ENCODE measurements at regions not wholly inside any gene's neighbourhood (a gene's known extent, or its start where the extent isn't known, plus 50 kb on each side); places are given as distances from the start of the nearest gene placed in this dataset.

DNA sequence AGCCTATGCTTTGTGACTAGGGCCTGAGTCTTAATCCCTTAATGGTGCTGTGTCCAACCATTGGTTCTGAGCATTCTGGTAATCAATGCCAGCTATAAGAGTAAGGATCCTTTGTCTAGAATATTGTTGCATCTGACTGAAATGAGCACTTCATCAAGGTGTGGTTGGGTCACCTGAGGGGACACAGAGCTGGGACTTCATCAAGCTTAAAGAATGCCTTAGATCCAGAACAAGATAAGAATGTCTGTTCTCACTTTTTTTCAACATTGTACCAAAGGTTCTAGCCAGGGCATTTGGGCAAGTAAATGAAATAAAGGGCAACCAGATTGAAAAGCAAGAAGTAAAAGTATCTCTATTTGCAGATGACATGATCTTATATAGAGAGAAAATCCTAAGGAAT, 280.4 kb downstream of the MTERF1 start (continued):
- TF ChIP-seq, protein P1, sequence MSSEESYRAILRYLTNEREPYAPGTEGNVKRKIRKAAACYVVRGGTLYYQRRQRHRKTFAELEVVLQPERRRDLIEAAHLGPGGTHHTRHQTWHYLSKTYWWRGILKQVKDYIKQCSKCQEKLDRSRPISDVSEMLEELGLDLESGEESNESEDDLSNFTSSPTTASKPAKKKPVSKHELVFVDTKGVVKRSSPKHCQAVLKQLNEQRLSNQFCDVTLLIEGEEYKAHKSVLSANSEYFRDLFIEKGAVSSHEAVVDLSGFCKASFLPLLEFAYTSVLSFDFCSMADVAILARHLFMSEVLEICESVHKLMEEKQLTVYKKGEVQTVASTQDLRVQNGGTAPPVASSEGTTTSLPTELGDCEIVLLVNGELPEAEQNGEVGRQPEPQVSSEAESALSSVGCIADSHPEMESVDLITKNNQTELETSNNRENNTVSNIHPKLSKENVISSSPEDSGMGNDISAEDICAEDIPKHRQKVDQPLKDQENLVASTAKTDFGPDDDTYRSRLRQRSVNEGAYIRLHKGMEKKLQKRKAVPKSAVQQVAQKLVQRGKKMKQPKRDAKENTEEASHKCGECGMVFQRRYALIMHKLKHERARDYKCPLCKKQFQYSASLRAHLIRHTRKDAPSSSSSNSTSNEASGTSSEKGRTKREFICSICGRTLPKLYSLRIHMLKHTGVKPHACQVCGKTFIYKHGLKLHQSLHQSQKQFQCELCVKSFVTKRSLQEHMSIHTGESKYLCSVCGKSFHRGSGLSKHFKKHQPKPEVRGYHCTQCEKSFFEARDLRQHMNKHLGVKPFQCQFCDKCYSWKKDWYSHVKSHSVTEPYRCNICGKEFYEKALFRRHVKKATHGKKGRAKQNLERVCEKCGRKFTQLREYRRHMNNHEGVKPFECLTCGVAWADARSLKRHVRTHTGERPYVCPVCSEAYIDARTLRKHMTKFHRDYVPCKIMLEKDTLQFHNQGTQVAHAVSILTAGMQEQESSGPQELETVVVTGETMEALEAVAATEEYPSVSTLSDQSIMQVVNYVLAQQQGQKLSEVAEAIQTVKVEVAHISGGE (tag by site-specific recombination; conservative IDR thresholded peaks at IDR 0.05; ENCODE audit: low read depth), result no peak
- TF ChIP-seq IKZF3 (tag by site-specific recombination; IDR thresholded peaks at IDR 0.05) (no peak), ZBTB49 (tag by site-specific recombination; IDR thresholded peaks at IDR 0.05; ENCODE audit: low read depth) (no peak), ZSCAN4 (tag by site-specific recombination; IDR thresholded peaks at IDR 0.05) (no peak), PRDM6 (tag by site-specific recombination; IDR thresholded peaks at IDR 0.05) (no peak), TCF7L2 (IDR thresholded peaks at IDR 0.05; ENCODE audit: borderline replicate concordance, low read depth, low read length) (no peak)

- H3K9me3 ChIP-seq (ENCODE audit: control insufficient read depth, insufficient read depth, low read depth, low read length), result no peaks in the 10 kb centered on the region
- ChIA-PET POLR2A (no interaction called here), CTCF (no interaction called here)
- H3K4me1 ChIP-seq (ENCODE audit: control insufficient read depth, insufficient read depth, low read length), result no peaks in the 10 kb centered on the region
- H3K36me3 ChIP-seq (ENCODE audit: control insufficient read depth in 2 of 2, insufficient read depth in 1 of 2, low read length in 2 of 2), result no peaks in the 10 kb centered on the region
- H3K27ac ChIP-seq (ENCODE audit: extremely low read depth, low read depth, low read length), result no peak overlapping the region
- TF ChIP-seq KLF1 (tag by site-specific recombination; IDR thresholded peaks at IDR 0.05) (no peak), ZSCAN30 (tag by site-specific recombination; IDR thresholded peaks at IDR 0.05) (no peak)
- H3K4me3 ChIP-seq (ENCODE audit: low read depth, low read length), result no peak overlapping the region
Measured at GRCh38 chr7:91603707-91604106, 276.8 kb downstream of the MTERF1 start.

DNA sequence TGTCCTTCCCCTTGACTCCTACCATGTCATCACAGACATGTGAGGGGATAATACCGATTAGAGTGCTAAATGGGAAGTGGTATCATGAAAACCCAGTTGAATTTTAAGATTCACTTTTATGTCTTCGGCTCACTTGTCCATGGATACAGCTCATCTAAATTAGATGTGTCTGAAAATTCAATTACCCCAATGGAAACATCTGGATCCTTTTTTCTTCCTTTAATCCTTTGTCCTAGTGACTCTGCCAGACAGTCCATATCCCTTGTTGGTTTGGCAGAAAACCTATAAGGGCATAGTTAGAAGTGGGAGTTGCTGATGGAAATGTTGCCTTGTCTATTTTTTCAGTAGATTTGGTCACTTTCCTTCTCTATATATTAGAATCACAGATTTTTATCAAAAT, 271.9 kb downstream of the MTERF1 start:
- Histone ChIP-seq H3K4me3 (ENCODE audit: low read depth, low read length) (no peak overlapping the region), H3K9me3 (ENCODE audit: control insufficient read depth, insufficient read depth, low read depth, low read length) (no peaks in the 10 kb centered on the region), H3K36me3 (ENCODE audit: control insufficient read depth in 2 of 2, insufficient read depth in 1 of 2, low read length in 2 of 2) (no peaks in the 10 kb centered on the region), H3K27ac (ENCODE audit: extremely low read depth, low read depth, low read length) (no peak overlapping the region), H3K4me1 (ENCODE audit: control insufficient read depth, insufficient read depth, low read length) (no peaks in the 10 kb centered on the region)
- CTCF ChIA-PET, result interaction anchor here (0.7 kb wide), 1 partner anchor 74 kb away, joined by 3 read pairs; no protein-coding TSS in a partner anchor
- TF ChIP-seq ZNF561 (tag by site-specific recombination; IDR thresholded peaks at IDR 0.05; ENCODE audit: borderline replicate concordance) (no peak), TCF7L2 (IDR thresholded peaks at IDR 0.05; ENCODE audit: borderline replicate concordance, low read depth, low read length) (no peak), SCRT1 (tag by site-specific recombination; IDR thresholded peaks at IDR 0.05; ENCODE audit: borderline replicate concordance) (no peak), ZNF544 (tag by site-specific recombination; IDR thresholded peaks at IDR 0.05) (no peak), ZXDB (tag by site-specific recombination; IDR thresholded peaks at IDR 0.05) (no peak), ZNF704 (tag by site-specific recombination; IDR thresholded peaks at IDR 0.05) (no peak), ZSCAN4 (tag by site-specific recombination; IDR thresholded peaks at IDR 0.05) (no peak), FEZF1 (tag by site-specific recombination; IDR thresholded peaks at IDR 0.05) (no peak), ZNF302 (tag by site-specific recombination; IDR thresholded peaks at IDR 0.05; ENCODE audit: low read depth) (no peak)
- TF ChIP-seq, protein P2, sequence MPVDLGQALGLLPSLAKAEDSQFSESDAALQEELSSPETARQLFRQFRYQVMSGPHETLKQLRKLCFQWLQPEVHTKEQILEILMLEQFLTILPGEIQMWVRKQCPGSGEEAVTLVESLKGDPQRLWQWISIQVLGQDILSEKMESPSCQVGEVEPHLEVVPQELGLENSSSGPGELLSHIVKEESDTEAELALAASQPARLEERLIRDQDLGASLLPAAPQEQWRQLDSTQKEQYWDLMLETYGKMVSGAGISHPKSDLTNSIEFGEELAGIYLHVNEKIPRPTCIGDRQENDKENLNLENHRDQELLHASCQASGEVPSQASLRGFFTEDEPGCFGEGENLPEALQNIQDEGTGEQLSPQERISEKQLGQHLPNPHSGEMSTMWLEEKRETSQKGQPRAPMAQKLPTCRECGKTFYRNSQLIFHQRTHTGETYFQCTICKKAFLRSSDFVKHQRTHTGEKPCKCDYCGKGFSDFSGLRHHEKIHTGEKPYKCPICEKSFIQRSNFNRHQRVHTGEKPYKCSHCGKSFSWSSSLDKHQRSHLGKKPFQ (tag by site-specific recombination; IDR thresholded peaks at IDR 0.05), result no peak
- TF ChIP-seq, protein P3, sequence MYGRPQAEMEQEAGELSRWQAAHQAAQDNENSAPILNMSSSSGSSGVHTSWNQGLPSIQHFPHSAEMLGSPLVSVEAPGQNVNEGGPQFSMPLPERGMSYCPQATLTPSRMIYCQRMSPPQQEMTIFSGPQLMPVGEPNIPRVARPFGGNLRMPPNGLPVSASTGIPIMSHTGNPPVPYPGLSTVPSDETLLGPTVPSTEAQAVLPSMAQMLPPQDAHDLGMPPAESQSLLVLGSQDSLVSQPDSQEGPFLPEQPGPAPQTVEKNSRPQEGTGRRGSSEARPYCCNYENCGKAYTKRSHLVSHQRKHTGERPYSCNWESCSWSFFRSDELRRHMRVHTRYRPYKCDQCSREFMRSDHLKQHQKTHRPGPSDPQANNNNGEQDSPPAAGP (tag by site-specific recombination; IDR thresholded peaks at IDR 0.05), result no peak
- POLR2A ChIA-PET, result no interaction called here
